ENCODE measurements at regions not wholly inside any gene's neighbourhood (a gene's known extent, or its start where the extent isn't known, plus 50 kb on each side); places are given as distances from the start of the nearest gene placed in this dataset.
A peak's percentile ranks its signal among the peaks of the same experiment; 100 is the strongest.

DNA sequence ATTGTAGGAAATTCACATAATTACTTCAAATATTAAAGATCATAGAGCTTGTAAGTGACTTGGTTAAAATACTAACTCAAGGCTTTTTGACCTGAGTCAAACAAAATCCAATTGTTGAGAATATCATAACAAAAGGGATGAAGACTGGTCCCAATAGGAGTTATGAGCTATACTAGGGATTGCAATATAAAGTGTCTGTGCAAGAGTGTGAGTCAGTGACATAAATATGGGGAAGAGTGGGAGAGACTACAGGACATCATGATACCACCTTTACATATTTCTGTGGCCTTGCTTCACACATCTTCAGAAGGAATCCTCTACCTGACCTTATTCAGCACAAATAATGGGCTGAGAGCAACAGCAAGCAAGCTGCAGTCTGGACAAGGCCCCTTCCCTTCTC is 180.9 kb upstream of the SLC24A2 start:
- Histone ChIP-seq H2AK5ac (ENCODE audit: low read depth, low read length) (no peak overlapping the region), H4K91ac (replicated peaks; ENCODE audit: insufficient read length, low read length) (no peak overlapping the region), H2BK5ac (ENCODE audit: low read depth, low read length) (no peak overlapping the region), H2BK15ac (ENCODE audit: low read length) (0 out of 2 replicates have a peak overlapping the region, but pooled peaks have one; percentile 24), H2BK20ac (ENCODE audit: low read length) (peak overlapping the region; percentile 89), H2BK12ac (ENCODE audit: low read depth, low read length) (0 out of 2 replicates have a peak overlapping the region, but pooled peaks have one; percentile 69), H3K36me3 (ENCODE audit: control insufficient read depth in 2 of 4, insufficient read depth in 4 of 4, low read length in 3 of 4) (no peaks in the 10 kb centered on the region), H3K23ac (ENCODE audit: insufficient read length) (no peak overlapping the region), H3K9me3 (ENCODE audit: insufficient read depth in 2 of 2, low read depth in 1 of 2, low read length in 1 of 2) (no peaks in the 10 kb centered on the region), H3K23me2 (ENCODE audit: low read depth, low read length) (no peaks in the 10 kb centered on the region; the same call in 1 of the 2 replicates), H3K79me1 (ENCODE audit: low read depth, low read length) (no peaks in the 10 kb centered on the region), H3K18ac (ENCODE audit: extremely low read depth, low read length) (no peak overlapping the region), H3K27me3 (replicated peaks in 1 of 4; ENCODE audit: control insufficient read depth in 3 of 4, extremely low read depth in 1 of 4, insufficient read depth in 3 of 4, low read length in 3 of 4) (no peaks in the 10 kb centered on the region), H3K4me1 (replicated peaks in 1 of 4; ENCODE audit: control insufficient read depth in 3 of 4, insufficient read depth in 4 of 4, low read length in 3 of 4) (peaks cover 1 to 17% (median 12%) of the 10 kb centered on the region in 4 experiments; a peak in 5 of 7 replicates), H2BK120ac (replicated peaks; ENCODE audit: low read depth, low read length) (peak overlapping the region; percentile 40), H4K8ac (ENCODE audit: extremely low read depth, insufficient read depth, low read length) (no peak overlapping the region), H3K56ac (replicated peaks; ENCODE audit: insufficient read length, low read depth, low read length) (no peak overlapping the region), H4K5ac (ENCODE audit: insufficient read length, low read depth, low read length) (no peak overlapping the region), H3K14ac (ENCODE audit: insufficient read length) (no peak overlapping the region), H3K79me2 (ENCODE audit: control insufficient read depth in 1 of 2, insufficient read depth in 2 of 2, low read length in 2 of 2) (no peaks in the 10 kb centered on the region), H3K4ac (replicated peaks; ENCODE audit: insufficient read length, low read depth, low read length) (no peak overlapping the region), H2AFZ (ENCODE audit: low read length) (no peak overlapping the region), H3K4me3 (ENCODE audit: extremely low read depth in 1 of 4, insufficient read depth in 2 of 4, low read depth in 3 of 4, low read length in 4 of 4) (no peak overlapping the region), H3K9ac (replicated peaks in 1 of 4; ENCODE audit: extremely low read depth in 1 of 4, low read depth in 3 of 4, low read length in 3 of 4) (no peak overlapping the region), H3K27ac (ENCODE audit: low read depth, low read length) (no peak overlapping the region), H4K20me1 (replicated peaks in 1 of 2; ENCODE audit: control insufficient read depth in 1 of 2, insufficient read depth in 2 of 2, low read length in 2 of 2) (no peaks in the 10 kb centered on the region), H3K4me2 (ENCODE audit: insufficient read depth in 1 of 2, low read depth in 2 of 2, low read length in 2 of 2) (0 out of 4 replicates have a peak overlapping the region, but pooled peaks of 1 of the 2 experiments have one; percentile 57)
- ChIA-PET POLR2A (ENCODE audit: partially characterized antibody) (no interaction called here), CTCF (ENCODE audit: partially characterized antibody) (interaction anchor here (0.8 to 2.2 kb wide), 3 partner anchors 9 to 465 kb away, joined by 3 to 8 read pairs (median 5); no protein-coding TSS in a partner anchor)
- FAIRE-seq (peak; percentile 58), DNase-seq (ENCODE audit: low read depth in 1 of 2, low spot score in 2 of 2) (no peak)
- TF ChIP-seq BACH1 (IDR thresholded peaks at IDR 0.05; ENCODE audit: low read length) (no peak), RXRA (IDR thresholded peaks at IDR 0.05; ENCODE audit: insufficient read depth, low read depth, low read length) (no peak), CBX5 (IDR thresholded peaks at IDR 0.05; ENCODE audit: low read depth, low read length) (no peak), CTBP2 (IDR thresholded peaks at IDR 0.05; ENCODE audit: borderline replicate concordance, insufficient read depth, insufficient read length, low read length) (no peak), SIN3A (conservative IDR thresholded peaks at IDR 0.05 in 1 of 2, IDR thresholded peaks at IDR 0.05 in 1 of 2; ENCODE audit: low read depth in 1 of 2, low read length in 2 of 2) (no peak), MAFK (IDR thresholded peaks at IDR 0.05; ENCODE audit: low read depth, low read length) (no peak), JUN (IDR thresholded peaks at IDR 0.05; ENCODE audit: low read depth, low read length) (no peak), RBBP5 (IDR thresholded peaks at IDR 0.05; ENCODE audit: borderline replicate concordance, low read depth, low read length) (no peak), FOSL1 (IDR thresholded peaks at IDR 0.05; ENCODE audit: insufficient read depth, low read depth, low read length) (no peak)
- TF ChIP-seq, protein P1, sequence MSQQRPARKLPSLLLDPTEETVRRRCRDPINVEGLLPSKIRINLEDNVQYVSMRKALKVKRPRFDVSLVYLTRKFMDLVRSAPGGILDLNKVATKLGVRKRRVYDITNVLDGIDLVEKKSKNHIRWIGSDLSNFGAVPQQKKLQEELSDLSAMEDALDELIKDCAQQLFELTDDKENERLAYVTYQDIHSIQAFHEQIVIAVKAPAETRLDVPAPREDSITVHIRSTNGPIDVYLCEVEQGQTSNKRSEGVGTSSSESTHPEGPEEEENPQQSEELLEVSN (IDR thresholded peaks at IDR 0.05) = no peak
- TF ChIP-seq, protein P2, sequence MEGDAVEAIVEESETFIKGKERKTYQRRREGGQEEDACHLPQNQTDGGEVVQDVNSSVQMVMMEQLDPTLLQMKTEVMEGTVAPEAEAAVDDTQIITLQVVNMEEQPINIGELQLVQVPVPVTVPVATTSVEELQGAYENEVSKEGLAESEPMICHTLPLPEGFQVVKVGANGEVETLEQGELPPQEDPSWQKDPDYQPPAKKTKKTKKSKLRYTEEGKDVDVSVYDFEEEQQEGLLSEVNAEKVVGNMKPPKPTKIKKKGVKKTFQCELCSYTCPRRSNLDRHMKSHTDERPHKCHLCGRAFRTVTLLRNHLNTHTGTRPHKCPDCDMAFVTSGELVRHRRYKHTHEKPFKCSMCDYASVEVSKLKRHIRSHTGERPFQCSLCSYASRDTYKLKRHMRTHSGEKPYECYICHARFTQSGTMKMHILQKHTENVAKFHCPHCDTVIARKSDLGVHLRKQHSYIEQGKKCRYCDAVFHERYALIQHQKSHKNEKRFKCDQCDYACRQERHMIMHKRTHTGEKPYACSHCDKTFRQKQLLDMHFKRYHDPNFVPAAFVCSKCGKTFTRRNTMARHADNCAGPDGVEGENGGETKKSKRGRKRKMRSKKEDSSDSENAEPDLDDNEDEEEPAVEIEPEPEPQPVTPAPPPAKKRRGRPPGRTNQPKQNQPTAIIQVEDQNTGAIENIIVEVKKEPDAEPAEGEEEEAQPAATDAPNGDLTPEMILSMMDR (IDR thresholded peaks at IDR 0.05; ENCODE audit: control extremely low read depth in 1 of 3, insufficient read depth in 1 of 3, low read depth in 1 of 3, low read length in 3 of 3) = no peak

Data from H1 (cell line).